Ovary (tissue), 7 donors: ENCODE measurements at regions not wholly inside any gene's neighbourhood (a gene's known extent, or its start where the extent isn't known, plus 50 kb on each side); places are given as distances from the start of the nearest gene placed in this dataset.
A peak's percentile ranks its signal among the peaks of the same experiment; 100 is the strongest.

Source experiments
- DNase-seq, 5 donors: peaks; one replicate each; pipeline ENCODE4 v3.0.0-alpha.2; 2019 to 2020
- H3K27ac ChIP-seq, 2 donors: fragments of 200-600 bp; one replicate each; pipeline versions ENCODE4 v1.5.1 to v1.8.0; 2019 to 2022
- H3K27me3 ChIP-seq: fragments of 200-600 bp; one replicate; pipeline ENCODE4 v1.8.0; 2022
- H3K36me3 ChIP-seq: fragments of 200-600 bp; sonication (generic); one replicate; pipeline ENCODE4 v1.5.1; 2019
- H3K4me1 ChIP-seq: one replicate; pipeline ENCODE4 v1.8.1; 2013; ENCODE audit warnings: mild to moderate bottlenecking, moderate library complexity; ENCODE audit not compliant: insufficient read depth
- H3K4me3 ChIP-seq: fragments of 200-600 bp; sonication (generic); one replicate; pipeline ENCODE4 v1.5.1; 2017
- H3K9me3 ChIP-seq, 2 donors: fragments of 200-600 bp in 1 of 2; sonication (generic) in 1 of 2; one replicate each; pipeline versions ENCODE4 v1.5.1 to v1.8.1; 2013 to 2019; ENCODE audit warnings: mild to moderate bottlenecking in 1 of 2, moderate library complexity in 1 of 2
- EP300 ChIP-seq: sonication (generic); formaldehyde crosslinking; IDR thresholded peaks from one replicate; pipeline ENCODE4 v1.6.1; 2017; ENCODE audit warnings: antibody characterized with exemption
- POLR2A ChIP-seq: fragments of 450-650 bp; IDR thresholded peaks from one replicate; pipeline ENCODE4 v1.6.1; 2017; ENCODE audit warnings: antibody characterized with exemption, mild to moderate bottlenecking, moderate library complexity
- WGBS, 3 donors: extraction: QIAGEN DNeasy Blood & Tissue Kit in 1 of 3; methylation state at CpG; one replicate each; pipeline versions ENCODE4 v1.1.5 to v1.1.7; 2013 to 2017; 5-methylcytosine and 5-hydroxymethylcytosine counted together
- intact Hi-C, 4 donors: fragments of 100-400 bp; cut with DNase I; formaldehyde crosslinking; loops; one replicate each; pipeline versions ENCODE4 v1.11.0 to v1.15.1; 2022 to 2023
- TF ChIP-seq, protein P1 (sequence below), 3 donors: fragments of 450-650 bp in 2 of 3; fragments of 200-600 bp in 1 of 3; IDR thresholded peaks; one replicate each; pipeline versions ENCODE4 v1.5.1 to v1.8.0; 2016 to 2022; ENCODE audit warnings: antibody characterized with exemption in 3 of 3, mild to moderate bottlenecking in 1 of 3
- donor health status: DM: no; HTN: no; CAD: no; lungs with moderate emphysema.
- donor health status: DM: no; HTN: no; CAD: no.
- donor health status: Bipolar disorder and iron deficiency.
- donor health status: DM: no; HTN: no; CAD: no.
- donor health status: DM: yes; HTN: yes; CAD: no.

- H3K4me3 ChIP-seq, result no peak overlapping the region
- H3K27me3 ChIP-seq, result no peaks in the 10 kb centered on the region
- H3K9me3 ChIP-seq, result no peaks in the 10 kb centered on the region
- no peaks in the 10 kb centered on the region for H3K36me3 ChIP-seq
- no peak overlapping the region for H3K27ac ChIP-seq
- intact Hi-C loops, result loop anchor here in 1 of 4 donors (10.0 kb wide), 1 partner anchor 88 kb away; the partner anchor contains the start of gene BACH2
- no peak for DNase-seq
- H3K4me1 ChIP-seq, result no peaks in the 10 kb centered on the region
- TF ChIP-seq EP300, result no peak
- TF ChIP-seq, protein P1, sequence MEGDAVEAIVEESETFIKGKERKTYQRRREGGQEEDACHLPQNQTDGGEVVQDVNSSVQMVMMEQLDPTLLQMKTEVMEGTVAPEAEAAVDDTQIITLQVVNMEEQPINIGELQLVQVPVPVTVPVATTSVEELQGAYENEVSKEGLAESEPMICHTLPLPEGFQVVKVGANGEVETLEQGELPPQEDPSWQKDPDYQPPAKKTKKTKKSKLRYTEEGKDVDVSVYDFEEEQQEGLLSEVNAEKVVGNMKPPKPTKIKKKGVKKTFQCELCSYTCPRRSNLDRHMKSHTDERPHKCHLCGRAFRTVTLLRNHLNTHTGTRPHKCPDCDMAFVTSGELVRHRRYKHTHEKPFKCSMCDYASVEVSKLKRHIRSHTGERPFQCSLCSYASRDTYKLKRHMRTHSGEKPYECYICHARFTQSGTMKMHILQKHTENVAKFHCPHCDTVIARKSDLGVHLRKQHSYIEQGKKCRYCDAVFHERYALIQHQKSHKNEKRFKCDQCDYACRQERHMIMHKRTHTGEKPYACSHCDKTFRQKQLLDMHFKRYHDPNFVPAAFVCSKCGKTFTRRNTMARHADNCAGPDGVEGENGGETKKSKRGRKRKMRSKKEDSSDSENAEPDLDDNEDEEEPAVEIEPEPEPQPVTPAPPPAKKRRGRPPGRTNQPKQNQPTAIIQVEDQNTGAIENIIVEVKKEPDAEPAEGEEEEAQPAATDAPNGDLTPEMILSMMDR (IDR thresholded peaks at IDR 0.05), result no peak
- 70 to 72% (median 71%) methylated on average over 6 of the region's 6 CpGs for WGBS, 3 donors
Measured at GRCh38 chr6:90382760-90383159, 86.1 kb upstream of the BACH2 start.

DNA sequence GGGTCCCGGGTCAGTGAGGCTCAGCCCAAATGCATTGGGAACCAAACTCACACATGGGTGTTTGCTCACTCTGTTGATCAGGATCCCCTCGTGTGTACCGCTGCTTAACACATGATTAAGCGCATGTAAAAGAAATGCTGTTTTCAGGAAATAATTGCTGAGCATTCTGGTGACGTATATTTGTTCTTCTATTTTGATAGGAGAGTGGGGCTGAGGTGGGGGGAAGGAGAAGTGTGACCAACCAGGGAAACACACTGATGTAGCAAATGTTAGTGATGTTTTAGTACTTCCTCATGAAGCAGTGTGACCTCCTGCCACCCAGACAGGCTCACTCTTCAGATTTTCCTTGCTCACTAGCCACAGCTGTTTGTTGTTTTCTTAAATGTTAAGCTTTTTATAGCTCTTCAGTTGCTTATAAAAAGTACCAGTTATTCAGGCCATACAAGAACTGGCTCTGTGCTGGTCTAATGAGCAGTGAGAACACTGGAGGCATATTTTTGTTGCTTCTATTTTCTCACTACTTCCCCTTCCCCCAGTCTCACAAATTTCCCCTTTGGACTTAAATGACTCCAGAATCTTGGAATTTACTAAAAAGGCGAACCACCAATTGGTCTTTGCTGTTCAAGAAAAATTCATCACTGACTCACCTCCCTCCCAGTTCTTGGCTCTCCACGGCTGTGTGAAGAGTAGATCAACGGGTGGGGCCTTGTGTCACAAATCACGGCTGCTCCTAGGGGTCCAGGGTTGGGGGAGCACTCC, 79.2 kb upstream of the BACH2 start:
- no peaks in the 10 kb centered on the region for H3K9me3 ChIP-seq
- H3K4me3 ChIP-seq, result no peak overlapping the region
- H3K4me1 ChIP-seq, result peaks cover 4% of the 10 kb centered on the region
- H3K36me3 ChIP-seq, result no peaks in the 10 kb centered on the region
- no peak for DNase-seq
- intact Hi-C loops, result no loop called here
- peak overlapping the region in 1 of 2 donors; percentile 0 for H3K27ac ChIP-seq
- TF ChIP-seq, protein P1 (IDR thresholded peaks at IDR 0.05), result no peak
- no peak for TF ChIP-seq EP300
- no peak for TF ChIP-seq POLR2A
- H3K27me3 ChIP-seq, result no peaks in the 10 kb centered on the region
- 46 to 56% (median 46%) methylated on average over 9 of the region's 9 CpGs for WGBS, 3 donors

GRCh38 chr6:90374201-90374600, 77.6 kb upstream of the BACH2 start:
- no peaks in the 10 kb centered on the region for H3K9me3 ChIP-seq
- no peak overlapping the region for H3K27ac ChIP-seq
- no peaks in the 10 kb centered on the region for H3K27me3 ChIP-seq
- TF ChIP-seq POLR2A (no peak), EP300 (no peak)
- TF ChIP-seq, protein P1 (IDR thresholded peaks at IDR 0.05), result no peak
- H3K4me3 ChIP-seq, result no peak overlapping the region
- WGBS, 3 donors, result 87 to 93% (median 89%) methylated on average over 4 of the region's 4 CpGs
- H3K4me1 ChIP-seq, result peaks cover 7% of the 10 kb centered on the region
- H3K36me3 ChIP-seq, result no peaks in the 10 kb centered on the region
- intact Hi-C loops, result no loop called here
- no peak for DNase-seq

- no peak for DNase-seq
- intact Hi-C loops, result no loop called here
- WGBS, 3 donors, result 92 to 98% (median 97%) methylated on average over 2 of the region's 2 CpGs
- TF ChIP-seq EP300 (no peak), POLR2A (no peak)
- TF ChIP-seq, protein P1 (IDR thresholded peaks at IDR 0.05), result no peak
- Histone ChIP-seq H3K27me3 (no peaks in the 10 kb centered on the region), H3K4me1 (peaks cover 7% of the 10 kb centered on the region), H3K4me3 (no peak overlapping the region), H3K36me3 (no peaks in the 10 kb centered on the region), H3K9me3 (no peaks in the 10 kb centered on the region), H3K27ac (no peak overlapping the region)
Measured at GRCh38 chr6:90372885-90373284, 76.2 kb upstream of the BACH2 start.
